Stimulated activated CD4-positive, alpha-beta T cell treated with anti-CD3 and anti-CD28 coated beads, TNF-alpha, amount 100 ng/mL, for 48 hours (primary cell): ENCODE measurements at regions not wholly inside any gene's neighbourhood (a gene's known extent, or its start where the extent isn't known, plus 50 kb on each side); places are given as distances from the start of the nearest gene placed in this dataset.
"Not testable (repeated sequence)": the region's sequence is repeated elsewhere in the genome, so short reads cannot be mapped to it uniquely, and the experiment has no call there.

Experiments
- DNase-seq, 3 donors: peaks; one replicate each; pipeline ENCODE4 v3.0.0-alpha.2; 2020; ENCODE audit warnings: low read depth in 3 of 3

- no peak for DNase-seq
Measured at GRCh38 chr6:137969874-137970273, 102.8 kb downstream of the TNFAIP3 start.

DNA sequence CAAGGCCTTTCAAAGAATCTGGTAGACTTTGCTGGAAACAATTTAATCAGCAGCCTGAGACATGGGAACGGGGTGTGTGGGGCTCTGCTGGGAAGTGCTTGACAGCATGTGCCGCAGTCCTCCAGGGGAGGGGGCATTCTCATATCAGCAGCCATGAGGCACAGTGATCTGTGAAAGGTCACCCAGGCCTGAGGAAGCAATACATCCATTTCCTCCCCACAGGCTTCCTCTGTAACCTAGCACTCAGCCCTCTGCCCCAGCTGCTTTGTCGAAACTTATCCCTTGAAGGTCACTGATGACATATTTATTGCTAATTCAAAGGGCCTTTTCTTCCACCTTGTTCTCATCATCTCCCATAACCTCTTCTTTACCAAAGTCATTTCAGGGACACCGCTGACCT lies 103.3 kb downstream of the TNFAIP3 start:
- peak in 1 of 3 donors; percentile 34 for DNase-seq

- no peak for DNase-seq
Measured at GRCh38 chr6:137973201-137973600, 106.1 kb downstream of the TNFAIP3 start.

GRCh38 chr6:137975188-137975940 lies 108.3 kb downstream of the TNFAIP3 start:
- no peak for DNase-seq

DNA sequence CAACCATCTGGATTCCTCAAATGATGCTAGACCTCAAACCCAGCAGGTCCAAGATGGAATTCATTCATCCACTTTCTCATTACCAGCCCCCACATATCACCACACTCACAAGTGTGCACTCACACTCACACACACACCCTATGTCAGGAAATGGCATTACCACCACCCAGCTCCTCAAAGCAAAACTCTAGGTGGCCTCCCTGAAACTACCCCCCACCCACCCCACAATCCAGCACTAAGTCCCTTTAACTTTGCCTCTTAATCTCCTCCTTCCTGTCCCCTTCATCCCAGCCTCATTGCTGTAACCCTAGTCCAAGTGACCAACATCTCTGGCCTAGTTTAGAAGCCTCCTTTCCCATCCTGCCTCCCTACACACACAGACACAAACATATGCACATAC lies 109.4 kb downstream of the TNFAIP3 start:
- no peak for DNase-seq

- no peak for DNase-seq
Measured at GRCh38 chr6:137977206-137977605, 110.1 kb downstream of the TNFAIP3 start.

- no peak for DNase-seq
Measured at GRCh38 chr6:137977814-137978213, 110.8 kb downstream of the TNFAIP3 start.

DNA sequence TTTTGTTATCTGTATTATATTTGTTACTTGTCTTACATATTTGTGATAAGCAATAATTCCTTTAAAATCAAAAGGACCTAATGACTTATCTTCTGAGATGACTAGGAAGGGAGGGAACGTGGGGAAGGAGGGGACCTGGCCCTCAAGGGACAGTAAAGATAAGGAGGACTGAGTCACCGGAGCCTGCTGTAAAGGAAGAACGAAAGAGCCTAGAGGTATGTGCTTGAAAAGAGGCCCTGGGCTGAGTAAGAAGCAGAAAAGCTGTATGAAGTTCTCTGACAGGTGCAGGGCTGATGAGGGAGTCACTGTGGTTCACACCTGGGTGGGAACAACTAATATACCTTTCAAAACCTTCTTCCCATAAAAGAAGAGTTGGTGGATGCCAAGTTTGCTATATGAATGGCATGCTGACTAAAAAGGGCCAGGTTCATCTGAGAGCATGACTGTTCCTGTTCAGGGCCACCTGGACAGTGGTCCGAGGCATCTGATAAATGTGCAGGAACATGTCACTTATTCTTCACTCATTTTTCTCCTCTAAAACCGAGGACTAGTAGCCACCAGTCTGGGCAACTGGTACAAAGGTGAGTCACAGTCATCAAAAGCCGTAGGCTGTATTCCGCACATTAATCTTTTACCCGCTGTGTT lies 111.3 kb downstream of the TNFAIP3 start:
- no peak for DNase-seq

DNA sequence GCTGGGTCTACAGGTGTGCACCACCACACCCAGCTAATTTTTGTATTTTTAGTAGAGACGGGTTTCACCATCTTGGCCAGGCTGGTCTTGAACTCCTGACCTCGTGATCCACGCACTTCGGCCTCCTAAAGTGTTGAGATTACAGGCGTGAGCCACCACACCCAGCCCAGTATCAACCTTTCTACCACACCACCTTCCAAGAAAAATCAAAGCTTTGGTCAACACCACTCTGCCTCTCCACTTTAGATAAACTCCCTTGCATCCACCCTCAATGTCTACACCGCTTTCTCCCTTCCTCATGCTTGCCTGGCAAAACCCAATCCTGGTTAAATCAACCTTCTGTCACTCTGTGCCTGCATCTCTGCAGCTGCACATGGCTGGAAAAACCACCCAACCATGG lies 112.2 kb downstream of the TNFAIP3 start:
- DNase-seq: not testable (repeated sequence)

GRCh38 chr6:137980777-137981176 lies 113.7 kb downstream of the TNFAIP3 start:
- no peak for DNase-seq

- no peak for DNase-seq
Measured at GRCh38 chr6:137981758-137982157, 114.7 kb downstream of the TNFAIP3 start.

GRCh38 chr6:137982418-137983189 lies 115.5 kb downstream of the TNFAIP3 start:
- no peak for DNase-seq

DNA sequence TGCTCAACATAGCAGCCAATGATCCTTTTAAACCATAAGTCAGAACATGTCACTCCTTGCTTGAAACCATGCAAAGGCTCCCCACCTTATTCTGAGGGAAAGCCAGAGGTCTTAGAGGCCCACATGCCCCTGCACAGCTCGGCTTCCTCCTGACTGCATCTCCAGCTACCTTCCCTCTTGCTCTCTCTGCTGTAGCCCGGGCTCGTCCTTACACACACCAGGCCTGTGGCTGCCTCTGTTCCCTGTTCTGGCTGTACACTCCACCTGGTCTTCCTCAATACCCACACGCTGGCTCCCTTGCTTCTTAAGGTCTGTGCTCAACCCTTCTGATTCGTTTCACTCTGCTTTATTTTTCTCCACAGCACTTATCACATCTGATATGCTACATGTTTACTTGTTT lies 116.2 kb downstream of the TNFAIP3 start:
- DNase-seq: no peak

DNA sequence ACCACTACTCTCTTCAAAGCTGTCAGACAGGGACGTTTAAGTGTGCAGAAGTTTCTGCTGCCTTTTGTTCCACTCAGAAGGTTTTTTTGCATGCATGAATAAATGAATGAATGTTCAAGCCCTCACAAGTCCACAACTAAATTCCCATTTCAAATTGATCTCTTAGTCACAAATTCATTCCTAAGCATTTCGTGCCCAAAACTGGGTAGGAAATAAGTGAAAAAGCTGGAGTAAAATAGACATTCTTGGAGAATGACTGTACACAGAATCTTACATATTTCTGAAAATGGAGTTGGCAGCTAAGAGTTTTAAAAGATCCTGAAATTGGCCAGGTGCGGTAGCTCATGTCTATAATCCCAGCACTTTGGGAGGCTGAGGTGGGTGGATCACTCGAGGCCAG lies 117.6 kb downstream of the PERP start:
- DNase-seq: no peak

DNA sequence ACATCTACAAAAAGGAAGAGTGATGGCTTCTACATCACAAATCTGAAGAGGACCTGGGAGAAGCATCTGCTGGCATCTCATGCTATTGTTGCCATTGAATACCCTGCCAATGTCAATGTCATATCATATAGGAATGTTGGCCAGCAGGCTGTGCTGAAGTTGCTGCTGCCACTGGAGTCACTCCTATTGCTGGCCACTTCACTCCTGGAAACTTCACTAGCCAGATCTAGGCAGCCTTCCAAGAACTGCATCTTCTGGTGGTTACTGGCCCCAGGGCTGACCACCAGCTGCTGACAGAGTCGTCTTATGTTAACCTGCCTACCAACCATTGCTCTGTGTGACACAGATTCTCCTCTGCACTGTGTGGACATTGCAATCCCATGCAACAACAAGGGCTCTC lies 111.8 kb downstream of the PERP start:
- DNase-seq: no peak

- DNase-seq: no peak
Measured at GRCh38 chr6:137998461-137999019, 108.7 kb downstream of the PERP start.

- DNase-seq: no peak
Measured at GRCh38 chr6:137999815-138000214, 107.4 kb downstream of the PERP start.

DNA sequence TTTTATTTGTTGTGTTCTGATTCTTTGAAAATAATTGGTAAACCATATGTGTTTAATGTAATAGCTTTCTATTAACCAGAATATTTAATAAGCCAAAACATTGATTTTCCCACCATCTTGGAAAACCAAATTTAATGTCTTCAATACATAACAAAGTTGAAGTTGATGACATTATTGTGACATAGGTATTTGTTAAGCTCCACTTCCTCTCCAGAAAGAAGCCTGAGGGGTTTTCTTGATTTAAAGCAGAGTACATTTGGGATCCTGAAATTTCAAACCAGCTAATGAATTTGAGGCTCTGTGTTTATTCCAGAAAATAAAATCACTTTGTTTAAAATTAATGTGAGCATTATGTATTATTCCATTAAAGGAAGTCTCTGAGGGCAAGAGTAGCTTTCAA lies 106.3 kb downstream of the PERP start:
- DNase-seq: no peak

DNA sequence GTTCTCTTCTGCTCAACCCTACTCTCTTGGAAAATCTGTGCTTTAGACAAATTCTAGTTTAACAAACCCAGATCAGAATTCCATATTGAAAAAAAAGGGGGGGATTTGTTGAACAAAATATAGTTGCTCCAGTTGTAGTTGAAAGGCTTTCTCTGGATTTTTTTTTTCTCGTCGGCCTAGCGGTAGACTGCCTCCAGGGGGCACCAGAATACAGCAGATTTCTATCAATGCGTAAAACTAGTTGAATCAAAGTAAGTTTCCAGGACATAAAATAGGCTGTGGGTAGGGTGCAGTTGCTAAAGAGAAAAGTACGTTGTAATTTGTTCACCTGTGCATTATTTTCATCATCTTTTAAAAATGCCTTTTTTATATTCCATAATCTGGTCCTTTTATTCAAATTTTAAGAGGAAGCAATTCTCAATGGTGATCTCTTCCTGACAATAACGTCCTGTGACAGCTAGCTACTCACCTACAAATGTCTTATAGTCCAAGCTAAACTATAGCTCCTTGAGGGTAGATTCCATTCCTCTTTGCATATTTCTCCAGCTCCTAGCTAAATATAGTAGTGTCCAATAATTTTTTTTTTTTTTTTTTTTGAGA lies 105.4 kb downstream of the PERP start:
- peak; percentile 29 to 55 (median 31) for DNase-seq

- no peak for DNase-seq
Measured at GRCh38 chr6:138004430-138005287, 102.6 kb downstream of the PERP start.

DNA sequence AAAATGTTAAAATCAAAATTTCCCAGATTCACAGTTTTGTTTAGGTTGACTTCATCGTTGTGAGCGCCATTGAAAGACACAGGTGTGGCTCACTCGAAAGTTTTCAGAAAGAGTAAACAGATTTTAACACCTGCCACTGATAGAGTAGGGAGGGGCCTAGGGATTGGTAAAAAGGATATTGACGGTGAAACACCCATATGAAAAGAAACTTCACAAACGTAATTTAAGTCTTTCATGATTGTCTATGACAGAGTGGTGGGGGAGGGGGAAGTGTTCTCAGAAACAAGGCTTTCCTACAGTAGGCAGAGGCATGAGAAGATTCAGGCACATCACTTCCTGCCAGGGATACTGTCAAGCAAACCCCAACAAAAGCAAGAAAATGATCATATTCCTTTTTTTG lies 101.4 kb downstream of the PERP start:
- no peak for DNase-seq
